SH-SY5Y (cell line): ENCODE measurements at regions not wholly inside any gene's neighbourhood (a gene's known extent, or its start where the extent isn't known, plus 50 kb on each side); places are given as distances from the start of the nearest gene placed in this dataset.

Experiments
- GATA2 ChIP-seq: IDR thresholded peaks from 2 replicates; pipeline ENCODE4 v1.6.1; 2011; ENCODE audit warnings: mild to moderate bottlenecking, low read depth, low read length
- GATA3 ChIP-seq: IDR thresholded peaks from 2 replicates; pipeline ENCODE4 v1.6.1; 2011; ENCODE audit warnings: low read depth, mild to moderate bottlenecking, low read length, moderate library complexity

- TF ChIP-seq GATA3 (no peak), GATA2 (no peak)
These were observed 423.6 kb upstream of the TNP1 start for GRCh38 chr2:217283460-217283859.
